D721Med (cell line): ENCODE measurements at regions not wholly inside any gene's neighbourhood (a gene's known extent, or its start where the extent isn't known, plus 50 kb on each side); places are given as distances from the start of the nearest gene placed in this dataset.

Experiments
- DNase-seq: peaks from one replicate; pipeline ENCODE4 v3.0.0; 2011; ENCODE audit warnings: low spot score; ENCODE audit not compliant: insufficient read length
- FAIRE-seq: peaks from 2 replicates; lab custom pipeline; 2011; peaks lifted over from hg19 to GRCh38; lab: Jason Lieb, UNC
- CTCF ChIP-seq: IDR thresholded peaks from 2 replicates; pipeline ENCODE4 v1.5.1; 2012; ENCODE audit warnings: mild to moderate bottlenecking, control low read depth; ENCODE audit not compliant: insufficient read depth; ENCODE audit errors: missing control alignments

GRCh38 chr2:145724311-145724898, 1204.5 kb upstream of the ZEB2 start:
- no peak for TF ChIP-seq CTCF
- no peak for FAIRE-seq
- no peak for DNase-seq

GRCh38 chr2:145723872-145724271, 1204.0 kb upstream of the ZEB2 start:
- FAIRE-seq, result no peak
- no peak for TF ChIP-seq CTCF
- DNase-seq, result no peak

GRCh38 chr2:145721681-145722080, 1201.8 kb upstream of the ZEB2 start:
- DNase-seq, result no peak
- no peak for FAIRE-seq
- no peak for TF ChIP-seq CTCF

GRCh38 chr2:145715601-145716000, 1195.7 kb upstream of the ZEB2 start:
- FAIRE-seq (no peak), DNase-seq (no peak)
- TF ChIP-seq CTCF, result no peak

GRCh38 chr2:145710303-145710702, 1190.4 kb upstream of the ZEB2 start:
- TF ChIP-seq CTCF, result no peak
- DNase-seq (no peak), FAIRE-seq (no peak)

- FAIRE-seq, result no peak
- no peak for TF ChIP-seq CTCF
- no peak for DNase-seq
Observed at GRCh38 chr2:145702305-145702704, 1182.4 kb upstream of the ZEB2 start.

- no peak for DNase-seq
- FAIRE-seq, result no peak
- no peak for TF ChIP-seq CTCF
Observed at GRCh38 chr2:145692971-145693478, 1173.1 kb upstream of the ZEB2 start.
